ENCODE measurements at regions not wholly inside any gene's neighbourhood (a gene's known extent, or its start where the extent isn't known, plus 50 kb on each side); places are given as distances from the start of the nearest gene placed in this dataset.
"Not testable (repeated sequence)": the region's sequence is repeated elsewhere in the genome, so short reads cannot be mapped to it uniquely, and the experiment has no call there.

GRCh38 chr4:43586813-43587212 lies 694.3 kb downstream of the GRXCR1 start:
- Mint-ChIP-seq H3K4me3 (ENCODE audit: unreplicated experiment) (no peak overlapping the region), H3K36me3 (ENCODE audit: unreplicated experiment) (no peaks in the 10 kb centered on the region), H3K27me3 (ENCODE audit: unreplicated experiment) (no peaks in the 10 kb centered on the region), H3K4me1 (ENCODE audit: unreplicated experiment) (no peaks in the 10 kb centered on the region), H3K9me3 (ENCODE audit: unreplicated experiment) (peaks cover 7% of the 10 kb centered on the region), H3K27ac (ENCODE audit: unreplicated experiment) (no peak overlapping the region)
- TF ChIP-seq CTCF (IDR thresholded peaks at IDR 0.05): no peak
- no peak for DNase-seq (ENCODE audit: extremely low spot score, unreplicated experiment)

GRCh38 chr4:43587758-43588157 lies 695.2 kb downstream of the GRXCR1 start:
- no peak for TF ChIP-seq CTCF (IDR thresholded peaks at IDR 0.05)
- no peaks in the 10 kb centered on the region for H3K36me3 Mint-ChIP-seq (ENCODE audit: unreplicated experiment)
- H3K27ac Mint-ChIP-seq (ENCODE audit: unreplicated experiment): no peak overlapping the region
- no peaks in the 10 kb centered on the region for H3K27me3 Mint-ChIP-seq (ENCODE audit: unreplicated experiment)
- H3K9me3 Mint-ChIP-seq (ENCODE audit: unreplicated experiment): peaks cover 2% of the 10 kb centered on the region
- no peak for DNase-seq (ENCODE audit: extremely low spot score, unreplicated experiment)
- no peak overlapping the region for H3K4me3 Mint-ChIP-seq (ENCODE audit: unreplicated experiment)
- no peaks in the 10 kb centered on the region for H3K4me1 Mint-ChIP-seq (ENCODE audit: unreplicated experiment)

GRCh38 chr4:43607400-43607799 lies 714.9 kb downstream of the GRXCR1 start:
- Mint-ChIP-seq H3K4me3 (ENCODE audit: unreplicated experiment) (no peak overlapping the region), H3K27ac (ENCODE audit: unreplicated experiment) (no peak overlapping the region), H3K27me3 (ENCODE audit: unreplicated experiment) (no peaks in the 10 kb centered on the region), H3K4me1 (ENCODE audit: unreplicated experiment) (no peaks in the 10 kb centered on the region), H3K9me3 (ENCODE audit: unreplicated experiment) (peaks cover 9% of the 10 kb centered on the region), H3K36me3 (ENCODE audit: unreplicated experiment) (no peaks in the 10 kb centered on the region)
- TF ChIP-seq CTCF (IDR thresholded peaks at IDR 0.05): no peak
- no peak for DNase-seq (ENCODE audit: extremely low spot score, unreplicated experiment)

GRCh38 chr4:43607827-43608461 lies 715.4 kb downstream of the GRXCR1 start:
- Mint-ChIP-seq H3K27ac (ENCODE audit: unreplicated experiment) (no peak overlapping the region), H3K36me3 (ENCODE audit: unreplicated experiment) (no peaks in the 10 kb centered on the region), H3K4me3 (ENCODE audit: unreplicated experiment) (no peak overlapping the region), H3K9me3 (ENCODE audit: unreplicated experiment) (peaks cover 9% of the 10 kb centered on the region), H3K27me3 (ENCODE audit: unreplicated experiment) (no peaks in the 10 kb centered on the region), H3K4me1 (ENCODE audit: unreplicated experiment) (no peaks in the 10 kb centered on the region)
- TF ChIP-seq CTCF (IDR thresholded peaks at IDR 0.05): no peak
- DNase-seq (ENCODE audit: extremely low spot score, unreplicated experiment): no peak

GRCh38 chr4:43619219-43619618 lies 726.7 kb downstream of the GRXCR1 start:
- Mint-ChIP-seq H3K36me3 (ENCODE audit: unreplicated experiment) (no peaks in the 10 kb centered on the region), H3K4me1 (ENCODE audit: unreplicated experiment) (no peaks in the 10 kb centered on the region), H3K9me3 (ENCODE audit: unreplicated experiment) (peaks cover 41% of the 10 kb centered on the region), H3K4me3 (ENCODE audit: unreplicated experiment) (no peak overlapping the region), H3K27ac (ENCODE audit: unreplicated experiment) (no peak overlapping the region), H3K27me3 (ENCODE audit: unreplicated experiment) (no peaks in the 10 kb centered on the region)
- TF ChIP-seq CTCF (IDR thresholded peaks at IDR 0.05): no peak
- no peak for DNase-seq (ENCODE audit: extremely low spot score, unreplicated experiment)

- H3K27me3 Mint-ChIP-seq (ENCODE audit: unreplicated experiment); H3K36me3 Mint-ChIP-seq (ENCODE audit: unreplicated experiment); DNase-seq (ENCODE audit: extremely low spot score, unreplicated experiment); H3K27ac Mint-ChIP-seq (ENCODE audit: unreplicated experiment); H3K4me3 Mint-ChIP-seq (ENCODE audit: unreplicated experiment); H3K4me1 Mint-ChIP-seq (ENCODE audit: unreplicated experiment): not testable (repeated sequence)
- H3K9me3 Mint-ChIP-seq (ENCODE audit: unreplicated experiment): peaks cover 41% of the 10 kb centered on the region
These were observed 745.4 kb downstream of the GRXCR1 start for GRCh38 chr4:43637893-43638292.
